ENCODE measurements at regions not wholly inside any gene's neighbourhood (a gene's known extent, or its start where the extent isn't known, plus 50 kb on each side); places are given as distances from the start of the nearest gene placed in this dataset.

DNA sequence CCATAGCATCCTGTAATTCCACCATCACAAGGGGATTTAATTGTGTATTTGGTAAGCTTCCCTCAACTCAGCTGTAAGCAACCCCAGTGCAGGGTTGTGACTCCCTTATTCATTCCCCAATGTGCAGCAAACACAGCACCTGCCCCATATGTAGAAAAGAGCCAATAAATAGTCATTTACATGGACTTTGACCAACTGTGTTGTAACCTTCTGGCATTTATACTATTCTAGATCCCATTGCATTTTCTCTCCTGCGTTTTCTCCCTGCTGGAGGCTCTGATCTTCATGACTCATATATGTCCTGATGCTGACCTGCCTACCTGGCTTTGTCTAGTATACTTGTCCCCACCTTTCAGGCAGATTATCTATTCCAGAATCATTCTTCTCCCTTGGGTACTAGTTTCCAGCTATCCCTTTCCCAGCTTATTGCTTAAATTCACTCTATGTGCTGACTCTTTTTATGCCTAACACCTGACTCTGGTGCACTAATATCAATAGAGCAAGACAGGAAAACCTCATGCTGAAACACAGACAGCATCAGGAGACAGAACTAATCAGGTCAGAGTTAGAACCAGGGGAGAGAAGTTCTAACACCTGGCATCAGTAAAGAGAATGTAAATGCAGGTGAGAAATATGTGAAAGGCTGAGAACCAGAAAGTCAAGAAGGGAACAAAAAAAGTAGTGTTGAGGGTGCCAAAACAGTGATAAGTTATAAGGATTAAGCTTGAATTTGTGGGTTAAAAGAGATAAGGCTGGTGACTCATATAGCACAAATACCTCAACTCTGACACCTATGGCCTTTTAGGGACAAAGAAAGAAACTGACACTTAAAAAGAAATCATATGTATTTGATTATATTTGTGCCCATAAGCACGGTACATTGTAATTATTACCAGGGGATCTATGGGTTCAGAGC lies 402.7 kb downstream of the IPMK start:
- TF ChIP-seq, protein P1, sequence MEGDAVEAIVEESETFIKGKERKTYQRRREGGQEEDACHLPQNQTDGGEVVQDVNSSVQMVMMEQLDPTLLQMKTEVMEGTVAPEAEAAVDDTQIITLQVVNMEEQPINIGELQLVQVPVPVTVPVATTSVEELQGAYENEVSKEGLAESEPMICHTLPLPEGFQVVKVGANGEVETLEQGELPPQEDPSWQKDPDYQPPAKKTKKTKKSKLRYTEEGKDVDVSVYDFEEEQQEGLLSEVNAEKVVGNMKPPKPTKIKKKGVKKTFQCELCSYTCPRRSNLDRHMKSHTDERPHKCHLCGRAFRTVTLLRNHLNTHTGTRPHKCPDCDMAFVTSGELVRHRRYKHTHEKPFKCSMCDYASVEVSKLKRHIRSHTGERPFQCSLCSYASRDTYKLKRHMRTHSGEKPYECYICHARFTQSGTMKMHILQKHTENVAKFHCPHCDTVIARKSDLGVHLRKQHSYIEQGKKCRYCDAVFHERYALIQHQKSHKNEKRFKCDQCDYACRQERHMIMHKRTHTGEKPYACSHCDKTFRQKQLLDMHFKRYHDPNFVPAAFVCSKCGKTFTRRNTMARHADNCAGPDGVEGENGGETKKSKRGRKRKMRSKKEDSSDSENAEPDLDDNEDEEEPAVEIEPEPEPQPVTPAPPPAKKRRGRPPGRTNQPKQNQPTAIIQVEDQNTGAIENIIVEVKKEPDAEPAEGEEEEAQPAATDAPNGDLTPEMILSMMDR (IDR thresholded peaks at IDR 0.05; ENCODE audit: insufficient read depth, low read depth, low read length) = no peak
- DNase-seq (ENCODE audit: low read depth) = no peak
- POLR2A ChIA-PET = no interaction called here
- CTCF ChIA-PET = no interaction called here
- Histone ChIP-seq H3K36me3 (ENCODE audit: control insufficient read depth, insufficient read depth, low read length) (no peaks in the 10 kb centered on the region), H3K4me3 (ENCODE audit: low read depth, low read length) (no peak overlapping the region), H3K27me3 (ENCODE audit: control insufficient read depth, insufficient read depth, low read length) (no peaks in the 10 kb centered on the region)

DNA sequence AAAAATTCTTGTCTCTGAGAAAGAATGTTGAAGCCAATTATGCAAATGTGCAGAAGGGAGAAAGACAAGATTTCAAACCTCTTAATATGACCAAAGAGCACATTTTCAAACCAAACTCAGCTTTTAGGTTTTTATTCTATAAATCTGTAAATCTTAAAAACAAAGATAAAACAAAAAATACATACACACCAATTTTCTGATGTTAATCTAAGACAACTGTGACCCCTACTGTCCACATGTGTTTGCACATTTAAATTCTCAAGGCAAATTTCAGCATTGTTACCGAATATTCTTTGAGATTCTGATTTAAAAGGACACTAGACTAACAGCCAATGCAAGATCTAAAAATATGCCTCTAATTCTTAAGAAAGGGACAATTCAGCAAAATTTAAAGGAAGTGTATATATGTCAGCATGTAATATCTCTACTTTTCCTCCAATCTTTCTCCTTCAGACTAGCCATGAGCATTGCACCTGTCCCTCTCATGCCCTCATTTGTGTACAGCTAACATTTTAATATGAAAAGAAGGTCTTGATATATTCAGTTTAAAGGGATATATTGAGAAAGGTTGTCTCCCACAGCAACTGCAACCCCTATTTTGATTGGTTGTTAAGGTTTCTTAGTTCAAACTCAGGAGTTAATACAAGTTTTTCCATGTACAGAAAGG lies 417.9 kb downstream of the IPMK start:
- Histone ChIP-seq H3K36me3 (ENCODE audit: control insufficient read depth, insufficient read depth, low read length) (no peaks in the 10 kb centered on the region), H3K4me3 (ENCODE audit: low read depth, low read length) (no peak overlapping the region), H3K27me3 (ENCODE audit: control insufficient read depth, insufficient read depth, low read length) (no peaks in the 10 kb centered on the region)
- POLR2A ChIA-PET = no interaction called here
- TF ChIP-seq, protein P1 (IDR thresholded peaks at IDR 0.05; ENCODE audit: insufficient read depth, low read depth, low read length) = peak; percentile 24
- DNase-seq (ENCODE audit: low read depth) = no peak
- CTCF ChIA-PET = interaction anchor here (0.6 to 4.1 kb wide), 6 partner anchors 9 to 507 kb away, joined by 3 to 15 read pairs (median 3); no protein-coding TSS in a partner anchor

DNA sequence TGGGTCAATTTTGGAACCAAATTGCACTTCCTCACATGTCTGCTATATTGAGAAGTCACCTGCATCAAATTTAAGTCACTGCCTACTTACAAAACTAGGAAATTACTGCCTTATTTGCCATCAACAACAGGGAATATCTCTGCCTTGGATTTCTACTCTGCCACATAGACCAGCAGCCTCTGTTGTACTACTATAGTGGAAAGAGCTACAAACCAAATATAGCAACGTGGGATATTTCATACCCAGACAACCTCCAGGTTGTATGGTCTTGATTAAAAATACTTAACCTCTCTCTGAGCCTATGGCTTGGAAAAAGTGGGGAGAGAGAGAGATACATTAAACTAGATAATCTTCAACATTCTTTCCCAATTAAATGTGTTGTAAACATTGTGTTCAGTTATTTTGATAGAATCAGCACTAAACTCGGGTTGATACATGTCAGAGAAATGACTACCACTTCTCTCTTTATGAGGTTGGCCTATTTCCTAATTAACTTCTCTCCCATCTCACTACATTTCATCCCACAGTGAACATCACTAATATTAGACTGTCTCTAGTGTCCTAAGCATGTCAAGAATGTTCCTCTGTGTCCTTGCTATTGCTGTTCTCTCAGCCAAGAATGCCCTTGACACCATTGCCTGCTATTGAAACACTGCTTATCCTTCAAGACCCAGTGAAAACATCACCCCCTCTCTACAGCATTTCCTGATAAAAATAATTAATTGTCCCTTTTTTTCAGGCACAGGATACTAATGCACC lies 421.2 kb downstream of the IPMK start:
- Histone ChIP-seq H3K27me3 (ENCODE audit: control insufficient read depth, insufficient read depth, low read length) (no peaks in the 10 kb centered on the region), H3K36me3 (ENCODE audit: control insufficient read depth, insufficient read depth, low read length) (no peaks in the 10 kb centered on the region), H3K4me3 (ENCODE audit: low read depth, low read length) (no peak overlapping the region)
- CTCF ChIA-PET = interaction anchor here (1.2 to 4.1 kb wide), 2 partner anchors 219 to 266 kb away, joined by 4 to 15 read pairs; no protein-coding TSS in a partner anchor
- no peak for DNase-seq (ENCODE audit: low read depth)
- TF ChIP-seq, protein P1 (IDR thresholded peaks at IDR 0.05; ENCODE audit: insufficient read depth, low read depth, low read length) = no peak
- POLR2A ChIA-PET = no interaction called here

DNA sequence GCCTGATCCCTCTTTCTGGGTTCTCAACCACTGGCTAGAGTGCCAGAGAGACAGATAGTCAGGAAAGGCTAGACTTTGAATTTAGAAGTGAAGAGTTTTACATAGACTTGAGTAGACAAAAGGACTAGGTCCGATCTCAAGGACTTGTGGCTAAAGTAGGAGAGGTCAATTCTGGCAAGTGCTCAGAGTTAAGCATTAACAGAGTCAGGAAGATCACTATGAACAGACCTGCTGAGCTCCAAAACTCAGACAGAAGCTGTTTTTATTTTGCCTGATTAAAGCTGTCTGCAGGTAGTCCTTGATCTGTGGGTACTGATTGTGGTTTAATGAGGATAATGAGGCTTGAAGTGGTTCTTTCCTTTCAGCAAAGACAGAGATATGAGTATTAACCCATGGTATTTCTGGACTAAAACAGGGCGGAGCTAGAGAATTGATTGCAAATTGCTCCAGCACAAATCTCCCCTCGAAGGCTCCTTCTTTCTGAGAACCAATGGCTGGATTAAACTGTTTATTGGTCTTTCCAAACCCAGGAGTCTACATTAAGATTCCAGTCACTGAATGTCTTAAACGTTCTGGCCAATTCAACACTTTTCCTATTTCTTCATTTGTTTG lies 423.2 kb downstream of the IPMK start:
- TF ChIP-seq, protein P1 (IDR thresholded peaks at IDR 0.05; ENCODE audit: insufficient read depth, low read depth, low read length) = no peak
- H3K36me3 ChIP-seq (ENCODE audit: control insufficient read depth, insufficient read depth, low read length) = no peaks in the 10 kb centered on the region
- ChIA-PET POLR2A (no interaction called here), CTCF (interaction anchor here (1.0 kb wide), 1 partner anchor 27 kb away, joined by 3 read pairs; no protein-coding TSS in a partner anchor)
- no peak overlapping the region for H3K4me3 ChIP-seq (ENCODE audit: low read depth, low read length)
- no peak for DNase-seq (ENCODE audit: low read depth)
- no peaks in the 10 kb centered on the region for H3K27me3 ChIP-seq (ENCODE audit: control insufficient read depth, insufficient read depth, low read length)
